ENCODE measurements at regions not wholly inside any gene's neighbourhood (a gene's known extent, or its start where the extent isn't known, plus 50 kb on each side); places are given as distances from the start of the nearest gene placed in this dataset.

- no peak for DNase-seq (ENCODE audit: extremely low spot score, unreplicated experiment)
- Mint-ChIP-seq H3K4me3 (no peak overlapping the region), H3K4me1 (ENCODE audit: unreplicated experiment) (no peaks in the 10 kb centered on the region), H3K9me3 (no peaks in the 10 kb centered on the region), H3K27me3 (no peaks in the 10 kb centered on the region), H3K27ac (peak overlapping the region; percentile 4), H3K36me3 (no peaks in the 10 kb centered on the region)
- TF ChIP-seq CTCF (conservative IDR thresholded peaks at IDR 0.05), result no peak
Observed at GRCh38 chr14:71471634-71472355, 460.4 kb upstream of the RGS6 start.

GRCh38 chr14:71472356-71473340, 459.6 kb upstream of the RGS6 start:
- H3K4me3 Mint-ChIP-seq, result no peak overlapping the region
- no peaks in the 10 kb centered on the region for H3K36me3 Mint-ChIP-seq
- H3K27ac Mint-ChIP-seq, result no peak overlapping the region
- no peaks in the 10 kb centered on the region for H3K4me1 Mint-ChIP-seq (ENCODE audit: unreplicated experiment)
- no peaks in the 10 kb centered on the region for H3K9me3 Mint-ChIP-seq
- H3K27me3 Mint-ChIP-seq, result no peaks in the 10 kb centered on the region
- no peak for DNase-seq (ENCODE audit: extremely low spot score, unreplicated experiment)
- TF ChIP-seq CTCF (conservative IDR thresholded peaks at IDR 0.05), result no peak

- H3K4me3 Mint-ChIP-seq, result no peak overlapping the region
- H3K9me3 Mint-ChIP-seq, result no peaks in the 10 kb centered on the region
- no peak for DNase-seq (ENCODE audit: extremely low spot score, unreplicated experiment)
- no peaks in the 10 kb centered on the region for H3K36me3 Mint-ChIP-seq
- H3K4me1 Mint-ChIP-seq (ENCODE audit: unreplicated experiment), result no peaks in the 10 kb centered on the region
- no peaks in the 10 kb centered on the region for H3K27me3 Mint-ChIP-seq
- no peak for TF ChIP-seq CTCF (conservative IDR thresholded peaks at IDR 0.05)
- no peak overlapping the region for H3K27ac Mint-ChIP-seq
Observed at GRCh38 chr14:71473843-71474242, 458.4 kb upstream of the RGS6 start.

GRCh38 chr14:71474301-71475265, 457.6 kb upstream of the RGS6 start:
- no peak overlapping the region for H3K4me3 Mint-ChIP-seq
- H3K36me3 Mint-ChIP-seq, result no peaks in the 10 kb centered on the region
- no peaks in the 10 kb centered on the region for H3K9me3 Mint-ChIP-seq
- H3K27me3 Mint-ChIP-seq, result no peaks in the 10 kb centered on the region
- no peak for TF ChIP-seq CTCF (conservative IDR thresholded peaks at IDR 0.05)
- H3K27ac Mint-ChIP-seq, result no peak overlapping the region
- H3K4me1 Mint-ChIP-seq (ENCODE audit: unreplicated experiment), result no peaks in the 10 kb centered on the region
- no peak for DNase-seq (ENCODE audit: extremely low spot score, unreplicated experiment)

GRCh38 chr14:71475916-71476315, 456.3 kb upstream of the RGS6 start:
- H3K9me3 Mint-ChIP-seq, result no peaks in the 10 kb centered on the region
- no peaks in the 10 kb centered on the region for H3K36me3 Mint-ChIP-seq
- H3K4me3 Mint-ChIP-seq, result no peak overlapping the region
- no peaks in the 10 kb centered on the region for H3K27me3 Mint-ChIP-seq
- TF ChIP-seq CTCF (conservative IDR thresholded peaks at IDR 0.05), result no peak
- no peak for DNase-seq (ENCODE audit: extremely low spot score, unreplicated experiment)
- no peaks in the 10 kb centered on the region for H3K4me1 Mint-ChIP-seq (ENCODE audit: unreplicated experiment)
- H3K27ac Mint-ChIP-seq, result no peak overlapping the region

All from type B pancreatic cell (in vitro differentiated cells).